NCI-H2196 treated with DMSO at 0.1 percent for 48 hours (cell line): ENCODE measurements at regions not wholly inside any gene's neighbourhood (a gene's known extent, or its start where the extent isn't known, plus 50 kb on each side); places are given as distances from the start of the nearest gene placed in this dataset.

ENCODE experiments used
- DNase-seq: peaks from one replicate; lab custom pipeline; 2025; ENCODE audit not compliant: unreplicated experiment; lab: John Stamatoyannopoulos, UW

- DNase-seq = no peak
Observed at GRCh38 chr3:162171970-162172369, 675.4 kb downstream of the OTOL1 start.

- DNase-seq = no peak
Observed at GRCh38 chr3:162175145-162175544, 678.5 kb downstream of the OTOL1 start.

GRCh38 chr3:162175878-162176277 is 679.3 kb downstream of the OTOL1 start:
- no peak for DNase-seq

- DNase-seq = no peak
Observed at GRCh38 chr3:162183440-162183839, 686.8 kb downstream of the OTOL1 start.

- no peak for DNase-seq
Observed at GRCh38 chr3:162192340-162193029, 695.9 kb downstream of the OTOL1 start.

GRCh38 chr3:162193148-162194095 is 696.8 kb downstream of the OTOL1 start:
- no peak for DNase-seq

GRCh38 chr3:162195147-162195546 is 698.5 kb downstream of the OTOL1 start:
- DNase-seq = no peak

GRCh38 chr3:162196964-162197363 is 700.4 kb downstream of the OTOL1 start:
- DNase-seq = no peak

- no peak for DNase-seq
Observed at GRCh38 chr3:162200836-162201235, 704.2 kb downstream of the OTOL1 start.

- no peak for DNase-seq
Observed at GRCh38 chr3:162206648-162207047, 710.0 kb downstream of the OTOL1 start.

- DNase-seq = no peak
Observed at GRCh38 chr3:162211470-162211869, 714.9 kb downstream of the OTOL1 start.

GRCh38 chr3:162213196-162213595 is 716.6 kb downstream of the OTOL1 start:
- DNase-seq = no peak

- no peak for DNase-seq
Observed at GRCh38 chr3:162213956-162214355, 717.3 kb downstream of the OTOL1 start.

GRCh38 chr3:162217647-162218046 is 721.0 kb downstream of the OTOL1 start:
- DNase-seq = no peak

- no peak for DNase-seq
Observed at GRCh38 chr3:162218479-162218878, 721.9 kb downstream of the OTOL1 start.

GRCh38 chr3:162224746-162225145 is 728.1 kb downstream of the OTOL1 start:
- DNase-seq = no peak

GRCh38 chr3:162236949-162237348 is 740.3 kb downstream of the OTOL1 start:
- DNase-seq = no peak

- no peak for DNase-seq
Observed at GRCh38 chr3:162250782-162251181, 754.2 kb downstream of the OTOL1 start.

- no peak for DNase-seq
Observed at GRCh38 chr3:162262129-162262528, 765.5 kb downstream of the OTOL1 start.

GRCh38 chr3:162263596-162263995 is 767.0 kb downstream of the OTOL1 start:
- no peak for DNase-seq

GRCh38 chr3:162269636-162270458 is 773.2 kb downstream of the OTOL1 start:
- DNase-seq = no peak
